GM12872 (cell line): ENCODE measurements at regions not wholly inside any gene's neighbourhood (a gene's known extent, or its start where the extent isn't known, plus 50 kb on each side); places are given as distances from the start of the nearest gene placed in this dataset.

Experiments used
- CTCF ChIP-seq: IDR thresholded peaks from 3 replicates; pipeline ENCODE4 v1.5.1; 2011; ENCODE audit warnings: low read depth, mild to moderate bottlenecking, low read length, moderate library complexity; ENCODE audit not compliant: insufficient read depth

- no peak for TF ChIP-seq CTCF
Observed at GRCh38 chr1:5734414-5734813, 257.8 kb downstream of the NPHP4 start.

- no peak for TF ChIP-seq CTCF
Observed at GRCh38 chr1:5733596-5733995, 258.6 kb downstream of the NPHP4 start.

GRCh38 chr1:5731110-5731423 lies 261.2 kb downstream of the NPHP4 start:
- TF ChIP-seq CTCF: no peak

GRCh38 chr1:5730272-5731109 lies 261.7 kb downstream of the NPHP4 start:
- no peak for TF ChIP-seq CTCF

GRCh38 chr1:5729636-5730145 lies 262.5 kb downstream of the NPHP4 start:
- TF ChIP-seq CTCF: no peak

- no peak for TF ChIP-seq CTCF
Observed at GRCh38 chr1:5728663-5729355, 263.4 kb downstream of the NPHP4 start.

- TF ChIP-seq CTCF: no peak
Observed at GRCh38 chr1:5727871-5728643, 264.2 kb downstream of the NPHP4 start.
